NCI-H2171 treated with DMSO at 0.1 percent for 48 hours (cell line): ENCODE measurements at regions not wholly inside any gene's neighbourhood (a gene's known extent, or its start where the extent isn't known, plus 50 kb on each side); places are given as distances from the start of the nearest gene placed in this dataset.
"Not testable (repeated sequence)": the region's sequence is repeated elsewhere in the genome, so short reads cannot be mapped to it uniquely, and the experiment has no call there.

Experiments
- DNase-seq: peaks from one replicate; lab custom pipeline; 2025; lab: John Stamatoyannopoulos, UW

DNA sequence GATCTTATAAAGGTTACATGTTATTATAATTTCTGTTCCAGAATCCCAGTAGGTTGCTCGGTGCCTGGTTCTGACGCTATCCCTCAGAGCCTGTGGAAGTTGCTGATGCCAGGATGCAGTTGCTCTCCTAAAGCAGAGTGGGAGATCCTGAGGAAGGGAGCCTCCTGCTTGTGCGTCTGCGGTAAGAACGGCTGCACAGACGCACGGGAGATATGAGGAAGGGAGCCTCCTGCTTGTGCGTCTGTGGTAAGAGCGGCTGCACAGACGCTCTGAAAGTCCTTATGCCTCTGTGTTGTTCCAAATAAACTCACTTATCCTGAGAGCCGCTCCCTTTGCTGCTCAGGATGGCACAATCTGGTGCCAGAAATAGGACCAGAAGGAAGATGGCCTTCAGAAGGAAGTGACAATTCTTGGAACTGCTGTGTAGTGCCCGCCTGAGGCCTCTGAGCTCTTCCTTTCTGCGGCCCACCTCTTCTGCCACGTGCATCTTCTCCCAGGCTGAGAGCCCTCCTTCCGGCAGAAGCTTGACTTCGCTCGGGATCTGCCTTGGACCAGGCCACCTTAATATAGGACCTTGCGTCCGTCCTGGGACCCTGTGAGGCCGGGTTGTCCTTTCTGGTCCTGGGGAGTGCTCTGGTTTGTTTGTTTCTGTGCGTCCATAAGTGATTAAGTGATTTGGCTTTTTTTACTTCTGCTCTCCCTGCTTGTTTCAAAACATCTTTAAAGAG lies 89.5 kb downstream of the RTP5 start:
- no peak for DNase-seq

DNA sequence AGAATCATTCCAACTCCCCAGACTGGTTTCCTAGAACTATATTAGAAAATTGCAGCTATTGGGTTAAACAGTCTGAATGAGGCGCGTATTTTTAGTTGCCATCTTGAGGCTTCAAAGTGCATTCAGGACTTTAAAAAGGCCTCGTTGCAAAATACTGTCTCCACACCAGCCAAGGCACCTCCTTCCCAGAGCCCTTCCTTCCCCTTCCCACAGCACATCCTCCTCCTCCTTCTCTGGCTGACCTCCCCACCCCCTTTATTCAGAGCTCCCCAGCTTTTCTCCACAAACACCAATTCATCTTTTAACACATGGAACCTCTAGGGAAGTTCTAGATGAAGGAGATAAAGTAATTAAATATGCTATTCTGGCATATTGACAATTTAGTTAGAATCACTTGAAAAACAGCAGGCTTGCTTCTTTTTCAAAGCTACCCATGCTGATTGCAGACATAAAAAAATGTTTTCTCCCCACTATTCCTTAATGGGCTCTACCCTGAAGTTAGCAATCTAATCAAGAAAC lies 90.3 kb downstream of the RTP5 start:
- DNase-seq: no peak

DNA sequence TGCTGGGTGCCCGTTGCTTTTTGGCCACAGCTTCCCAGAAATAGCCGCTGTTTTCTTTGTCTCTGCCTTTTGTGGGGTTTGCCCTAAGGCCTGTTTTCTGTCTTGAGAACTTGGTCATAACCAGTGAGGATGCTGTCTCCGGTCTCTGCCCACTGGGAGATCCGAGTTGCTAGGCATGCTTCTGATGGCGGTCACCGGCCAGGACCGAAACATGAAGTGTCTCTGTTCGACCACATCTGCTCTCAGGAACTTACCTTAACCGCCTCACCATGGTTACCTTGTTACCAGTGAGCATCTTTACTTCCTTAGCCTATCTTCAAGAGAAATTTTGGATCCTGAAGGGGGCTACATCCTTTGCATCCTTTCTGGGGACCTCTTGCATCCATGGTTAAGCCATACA lies 91.9 kb downstream of the RTP5 start:
- no peak for DNase-seq

DNA sequence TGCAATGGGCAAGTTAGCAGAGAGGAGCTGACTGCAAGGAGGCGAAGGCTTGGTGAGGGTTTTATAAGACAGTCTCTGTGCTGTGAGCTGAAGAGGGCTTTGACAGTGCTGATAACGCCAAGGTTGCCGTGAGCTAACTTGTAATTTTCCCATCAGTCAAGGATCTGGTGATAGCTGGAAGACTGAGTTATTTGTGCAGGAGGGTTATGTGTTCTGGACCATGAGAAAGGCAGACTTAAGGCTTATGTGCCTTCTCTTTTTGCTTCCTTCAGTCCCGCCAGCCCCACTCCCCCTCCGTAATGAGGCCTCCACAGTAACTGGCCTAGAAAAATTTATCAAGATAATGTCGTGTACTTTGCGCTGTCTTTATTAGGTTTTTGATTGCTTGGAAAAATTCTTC lies 94.6 kb downstream of the RTP5 start:
- DNase-seq: no peak

DNA sequence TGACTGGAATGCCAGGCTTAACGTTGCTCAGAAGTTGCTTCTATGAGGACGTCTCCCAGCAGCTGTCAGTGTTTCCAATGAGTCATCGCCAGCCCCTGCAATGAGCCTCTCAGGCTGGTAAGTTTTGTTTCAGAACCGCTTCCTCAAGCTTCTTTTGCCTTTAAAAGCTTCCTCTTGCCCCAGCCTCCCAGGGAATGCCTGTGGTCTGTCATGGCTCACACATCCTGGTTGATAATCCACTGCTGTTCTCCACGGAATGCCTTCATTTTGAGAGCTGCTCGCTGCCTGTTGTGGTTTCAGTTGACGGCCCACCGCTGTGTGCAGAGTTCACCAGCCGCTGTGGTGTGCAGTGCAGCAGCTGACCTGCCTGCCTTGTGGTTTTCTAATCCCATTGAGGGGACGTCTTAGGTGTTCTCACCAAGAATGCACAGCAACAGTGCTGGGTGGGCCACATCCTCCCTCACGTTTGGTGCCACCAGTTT lies 96.4 kb downstream of the RTP5 start:
- no peak for DNase-seq

DNA sequence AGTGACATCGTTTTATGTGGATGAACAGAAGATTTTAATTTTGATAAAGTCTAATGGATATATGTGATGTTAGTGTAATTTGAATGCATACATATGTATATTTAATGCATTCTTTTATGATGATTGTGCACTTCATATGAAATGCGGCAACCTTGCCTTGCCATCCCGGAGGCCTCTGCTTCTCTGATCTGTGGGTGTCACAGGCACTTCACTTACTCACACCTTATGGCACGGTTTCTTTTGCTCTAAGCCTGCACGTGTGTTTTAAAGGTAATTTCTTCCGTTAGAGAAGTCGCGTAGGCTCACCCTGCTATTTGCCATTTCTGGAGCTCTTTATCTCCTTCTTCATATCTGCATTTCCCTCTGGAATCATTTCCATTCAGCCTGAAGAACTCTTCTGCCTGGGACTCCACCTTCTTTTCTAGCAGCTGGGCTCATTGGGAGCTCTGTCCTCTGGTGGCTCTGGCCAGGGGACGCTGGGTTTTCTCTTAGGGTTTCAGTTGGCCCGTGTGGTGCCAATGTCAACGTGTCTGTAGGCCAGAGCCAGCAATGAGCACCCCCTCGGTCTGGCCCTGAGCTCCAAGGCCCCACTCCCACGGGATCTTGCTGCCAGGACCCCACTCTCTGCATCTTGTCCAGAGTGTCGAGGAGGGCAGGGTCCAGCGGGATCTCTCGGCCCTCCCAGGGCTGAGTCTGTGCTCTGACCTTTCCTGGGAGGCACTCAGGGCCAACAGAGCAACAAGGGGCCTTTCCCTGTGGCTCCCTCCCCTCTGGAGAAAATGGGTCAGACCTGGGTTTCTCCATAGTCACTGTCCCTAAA lies 97.3 kb downstream of the RTP5 start:
- DNase-seq: no peak

DNA sequence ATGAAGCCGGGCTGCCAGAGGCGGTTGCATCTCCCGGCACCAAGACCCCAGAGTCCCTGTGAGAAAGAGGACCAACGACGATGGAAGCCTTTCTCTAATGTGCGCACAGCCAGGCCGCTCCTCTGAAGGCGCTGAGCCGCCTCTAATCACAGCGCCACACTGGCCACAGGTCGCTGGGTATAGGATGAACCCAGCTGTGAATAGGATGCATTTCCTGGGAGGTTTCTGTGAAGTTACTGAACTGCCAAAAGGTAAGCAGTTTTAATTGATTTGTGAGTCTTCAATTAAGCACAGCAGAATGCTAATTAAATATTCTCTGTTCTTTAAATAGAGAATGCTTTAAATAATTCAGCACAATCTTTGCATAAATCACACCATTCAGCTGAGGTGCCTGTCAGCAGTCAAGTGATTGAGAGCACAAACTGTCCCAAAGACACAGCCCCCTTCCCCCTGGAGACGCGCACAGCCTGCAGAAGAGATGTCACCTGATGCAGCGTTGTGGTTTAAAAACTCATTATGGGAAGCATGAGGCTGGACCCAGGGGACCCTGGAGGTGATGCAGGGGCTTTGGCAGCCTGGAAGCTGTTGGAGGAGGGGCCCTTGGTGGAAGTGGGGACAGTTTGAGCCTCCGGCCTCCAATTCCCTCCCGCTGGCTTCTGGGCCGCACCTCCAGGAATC lies 98.1 kb downstream of the RTP5 start:
- peak; percentile 39 for DNase-seq

DNA sequence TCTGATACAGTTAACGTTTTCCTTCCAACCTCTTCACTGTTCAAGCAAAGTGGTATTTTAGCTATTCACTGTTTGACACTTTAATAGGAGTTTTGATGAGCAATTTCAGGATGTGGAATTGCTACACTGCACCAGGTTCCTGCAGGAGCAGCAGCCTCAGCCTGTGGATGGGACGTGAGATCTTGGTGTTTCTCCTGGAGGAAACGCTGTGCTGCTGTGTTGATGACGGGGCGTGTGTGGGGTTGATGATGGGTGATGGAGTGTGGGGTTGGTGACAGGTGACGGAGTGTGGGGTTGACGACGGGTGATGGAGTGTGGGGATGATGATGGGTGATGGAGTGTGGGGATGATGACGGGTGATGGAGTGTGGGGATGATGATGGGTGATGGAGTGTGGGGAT lies 98.9 kb downstream of the RTP5 start:
- no peak for DNase-seq

DNA sequence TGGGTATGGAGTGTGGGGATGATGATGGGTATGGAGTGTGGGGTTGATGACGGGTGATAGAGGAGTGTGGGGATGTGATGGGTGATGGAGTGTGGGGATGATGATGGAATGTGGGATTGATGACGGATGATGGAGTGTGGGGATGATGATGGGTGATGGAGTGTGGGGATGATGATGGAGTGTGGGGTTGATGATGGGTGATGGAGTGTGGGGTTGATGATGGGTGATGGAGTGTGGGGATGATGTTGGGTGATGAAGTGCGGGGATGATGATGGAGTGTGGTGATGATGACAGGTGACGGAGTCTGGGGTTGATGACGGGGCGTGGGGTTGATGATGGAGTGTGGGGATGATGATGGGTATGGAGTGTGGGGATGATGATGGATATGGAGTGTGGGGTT lies 99.7 kb downstream of the RTP5 start:
- DNase-seq: not testable (repeated sequence)

DNA sequence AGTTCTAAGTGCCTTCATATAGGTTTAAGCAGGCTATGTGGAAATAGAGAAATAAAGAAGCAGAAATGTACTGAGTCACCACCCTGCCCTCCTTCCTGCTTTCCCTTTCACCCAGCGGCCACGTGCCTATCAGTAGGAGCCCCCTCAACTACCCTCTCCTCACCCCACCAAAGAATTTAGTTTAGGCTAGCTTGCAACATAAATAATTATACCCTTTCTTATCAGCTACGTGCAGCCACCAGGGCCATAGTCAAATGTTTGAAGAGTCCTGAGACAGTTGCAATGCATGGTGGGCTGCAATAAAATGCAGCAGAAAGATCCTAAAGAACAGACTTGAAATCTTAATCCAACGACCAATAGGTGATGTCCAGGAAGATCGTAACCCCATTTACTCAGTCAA lies 101.2 kb downstream of the RTP5 start:
- DNase-seq: no peak

DNA sequence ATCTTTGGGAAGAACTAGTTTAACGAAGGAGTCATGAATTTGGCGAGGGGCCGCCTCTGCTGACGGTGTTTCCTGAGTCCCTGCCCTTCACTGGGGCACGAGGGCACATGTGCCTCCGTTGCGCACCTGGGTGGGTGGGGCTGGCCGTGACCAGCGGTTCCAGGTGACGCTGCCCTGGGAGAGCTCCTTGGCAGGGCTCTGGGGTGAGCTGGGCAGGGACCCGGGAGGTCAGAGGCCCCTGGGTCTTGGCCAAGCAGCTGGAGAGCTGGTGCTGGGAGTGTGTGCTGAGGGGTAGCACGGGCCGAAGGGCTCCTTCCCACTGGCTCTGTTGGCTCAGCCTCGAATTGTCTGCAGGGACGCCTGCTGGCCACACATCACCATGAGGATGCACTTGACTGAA lies 104.6 kb downstream of the RTP5 start:
- no peak for DNase-seq

DNA sequence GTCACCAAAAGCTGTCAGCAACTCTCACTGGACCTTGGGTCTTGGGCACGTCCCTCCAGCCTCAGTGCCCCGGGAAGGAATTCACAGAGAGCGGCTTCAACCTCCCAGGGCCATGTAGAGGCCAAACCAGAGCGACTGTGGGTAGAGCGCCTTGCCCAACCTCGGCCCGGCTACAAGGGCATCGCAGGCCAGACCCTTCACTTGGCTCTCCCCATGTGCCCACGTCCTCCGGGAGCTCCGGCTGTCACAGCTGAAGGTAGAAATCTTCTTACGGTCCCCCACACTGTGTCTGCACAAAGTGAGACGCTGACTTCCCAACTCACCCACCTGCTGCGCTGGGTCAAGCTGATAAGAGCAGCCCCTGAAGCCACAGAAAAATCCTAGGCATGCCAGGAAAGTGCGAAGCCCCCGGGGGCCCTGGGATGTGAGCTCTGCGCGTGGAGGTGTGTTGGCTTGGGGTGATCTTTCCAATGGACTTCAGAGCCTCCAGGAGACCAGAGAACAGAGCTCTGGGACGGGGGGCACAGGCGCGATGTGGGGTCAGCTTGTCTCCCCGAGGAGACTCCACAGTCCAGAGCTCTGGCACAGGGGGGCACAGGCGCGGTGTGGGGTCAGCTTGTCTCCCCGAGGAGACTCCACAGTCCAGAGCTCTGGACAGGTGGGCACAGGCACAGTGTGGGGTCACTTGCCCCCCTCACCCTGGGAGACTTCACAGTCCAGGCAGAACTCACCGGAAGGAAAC lies 105.5 kb downstream of the RTP5 start:
- DNase-seq: no peak

DNA sequence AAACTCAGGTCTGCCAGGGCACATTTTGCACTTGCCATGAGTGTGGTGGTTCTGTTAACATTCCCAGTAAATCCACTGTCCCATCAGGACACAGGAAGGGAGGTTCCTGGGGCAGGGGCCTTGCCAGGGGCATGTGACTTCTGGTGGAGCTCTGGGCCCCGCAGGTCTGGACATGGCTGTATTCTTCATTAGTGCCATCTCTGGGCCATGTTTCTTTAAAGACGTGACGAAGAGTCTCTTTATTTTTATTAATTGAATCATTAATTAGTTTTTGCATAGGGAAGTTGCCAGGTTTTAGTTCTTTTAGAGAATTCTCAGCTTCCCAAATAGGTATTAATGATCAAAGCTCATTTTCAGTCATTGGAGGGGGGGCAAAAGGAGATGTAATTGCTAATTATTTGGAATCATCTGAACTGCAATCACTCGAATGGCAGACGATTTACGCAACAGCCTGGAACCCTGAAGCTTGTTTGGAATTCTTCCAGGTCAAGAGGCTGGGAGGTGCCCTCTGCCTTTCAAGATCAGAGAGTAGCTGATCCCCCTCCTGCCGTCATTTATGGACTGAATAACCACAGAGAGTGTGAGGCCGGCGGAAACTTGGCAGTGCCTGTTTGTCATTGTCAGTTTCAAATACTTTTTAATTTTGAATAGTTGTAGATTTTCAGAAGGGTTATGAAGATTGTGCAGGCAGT lies 106.2 kb downstream of the RTP5 start:
- no peak for DNase-seq

DNA sequence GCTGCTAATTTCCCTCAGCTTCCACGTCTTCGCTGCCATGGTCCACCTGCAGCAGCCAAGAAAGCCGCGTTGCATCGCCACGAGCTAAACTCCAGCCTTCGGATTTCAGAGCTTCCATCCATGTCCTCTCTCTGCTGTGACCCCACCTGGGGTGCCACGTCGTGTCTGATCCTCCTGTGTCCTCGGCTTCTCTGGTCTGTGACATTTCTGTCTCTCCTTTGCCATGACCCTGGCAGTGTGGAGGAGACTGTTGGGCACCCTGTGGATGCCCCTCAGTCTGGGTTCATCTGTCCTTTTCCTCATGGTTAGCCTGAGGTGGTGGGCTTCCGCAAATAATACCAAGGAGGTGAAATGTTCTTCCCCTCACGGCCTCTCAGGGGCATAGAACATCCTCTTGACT lies 106.8 kb downstream of the RTP5 start:
- DNase-seq: no peak

DNA sequence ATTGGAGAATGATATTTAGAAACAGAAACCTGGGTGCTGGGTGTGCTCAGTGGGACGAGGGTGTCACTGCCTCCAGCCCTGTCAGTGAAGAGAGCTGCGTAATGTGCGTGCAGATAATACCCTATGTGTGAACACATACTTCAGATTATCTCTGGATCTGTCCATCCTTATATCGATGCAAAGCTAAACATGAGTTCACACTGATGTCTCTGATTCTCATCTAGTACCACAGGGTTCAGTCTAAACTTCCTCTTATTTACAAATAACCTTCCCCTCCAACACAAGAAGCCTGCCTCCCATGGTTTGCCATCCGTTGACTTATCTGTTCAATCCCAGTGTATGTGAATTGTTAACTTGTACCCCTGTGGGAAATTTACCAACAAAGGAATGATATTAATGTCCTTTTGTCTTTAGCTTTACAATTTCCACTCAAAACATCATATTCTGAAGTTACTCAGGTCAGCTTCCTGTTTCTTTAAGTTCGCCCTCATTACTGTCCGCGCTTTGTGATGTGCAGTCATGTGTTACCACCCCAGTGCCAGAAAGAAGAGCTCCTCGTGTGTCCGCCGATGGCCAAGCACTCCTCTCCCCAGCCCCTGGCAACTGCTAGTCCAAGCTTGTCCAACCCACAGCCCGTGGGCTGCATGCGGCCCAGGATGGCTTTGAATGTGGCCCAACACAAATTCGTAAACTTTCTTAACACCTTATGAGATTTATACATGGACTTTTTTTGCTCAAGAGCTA lies 108.2 kb downstream of the RTP5 start:
- no peak for DNase-seq

DNA sequence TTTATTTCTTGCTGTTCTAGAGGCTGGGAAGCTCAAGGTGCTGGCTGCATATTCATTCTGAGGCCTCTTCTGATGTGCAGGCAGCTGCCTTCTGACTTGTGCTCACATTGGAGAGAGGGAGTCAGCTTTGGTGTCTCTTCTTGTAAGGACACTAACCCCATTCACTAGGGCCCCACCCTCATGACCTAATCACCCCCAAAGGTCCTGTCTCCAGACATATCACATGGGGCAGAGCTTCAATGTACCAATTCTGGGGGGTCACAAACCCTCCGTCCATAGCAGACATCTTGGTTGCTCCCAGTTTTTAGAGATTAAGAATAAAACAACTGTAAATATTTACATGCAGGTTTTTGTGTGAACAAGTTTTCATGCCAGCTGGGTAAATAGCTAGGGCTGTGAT lies 109.1 kb downstream of the RTP5 start:
- DNase-seq: no peak

DNA sequence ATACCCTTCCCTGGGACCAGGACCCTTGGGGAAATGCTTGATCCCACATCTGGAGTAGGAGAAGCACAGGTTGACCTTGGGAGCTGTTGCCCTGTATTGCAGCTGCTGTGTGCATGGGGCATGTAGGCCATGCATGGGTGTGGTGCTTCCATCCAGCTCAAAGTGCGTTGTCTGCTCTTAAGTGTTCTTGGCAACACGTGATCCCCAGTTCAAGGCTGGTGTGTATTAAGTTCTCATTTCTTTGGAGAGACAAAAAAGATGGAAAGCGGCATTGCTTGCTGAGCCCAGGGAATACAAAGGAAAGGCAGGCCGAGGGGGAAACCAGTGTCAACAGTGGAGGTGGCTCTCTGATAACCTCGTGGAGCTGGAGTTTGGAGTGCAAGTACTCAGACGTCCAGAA lies 110.7 kb downstream of the RTP5 start:
- DNase-seq: no peak

DNA sequence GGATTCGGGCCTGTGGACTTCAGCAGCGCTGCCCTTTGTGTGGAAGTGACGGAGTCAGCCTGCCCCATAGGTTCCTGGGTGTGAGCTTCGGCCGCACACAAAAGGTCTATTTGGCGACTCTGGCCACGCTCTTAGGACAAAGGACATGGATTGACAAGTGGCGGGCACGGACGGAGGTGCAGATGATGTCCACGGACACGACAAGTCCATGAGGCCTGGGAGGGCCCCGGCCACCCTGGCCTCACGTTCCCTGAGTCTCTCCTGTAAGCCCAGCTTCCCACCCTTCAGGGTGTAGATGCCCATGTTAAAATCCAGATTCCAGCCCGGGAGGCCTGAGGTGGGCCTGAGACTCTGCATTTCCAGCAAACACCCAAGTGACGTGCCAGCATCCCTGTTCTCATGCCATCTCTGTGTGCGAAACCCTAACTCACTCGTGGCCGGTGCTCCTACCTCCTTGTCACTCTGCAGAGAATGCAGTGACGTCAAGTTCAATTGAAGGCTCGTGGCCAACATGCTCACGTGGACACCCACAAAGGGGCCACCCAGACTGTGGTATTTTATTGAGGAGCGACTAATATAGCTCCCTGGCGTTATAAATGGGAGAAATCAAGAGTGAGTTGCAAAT lies 111.7 kb downstream of the RTP5 start:
- DNase-seq: no peak

DNA sequence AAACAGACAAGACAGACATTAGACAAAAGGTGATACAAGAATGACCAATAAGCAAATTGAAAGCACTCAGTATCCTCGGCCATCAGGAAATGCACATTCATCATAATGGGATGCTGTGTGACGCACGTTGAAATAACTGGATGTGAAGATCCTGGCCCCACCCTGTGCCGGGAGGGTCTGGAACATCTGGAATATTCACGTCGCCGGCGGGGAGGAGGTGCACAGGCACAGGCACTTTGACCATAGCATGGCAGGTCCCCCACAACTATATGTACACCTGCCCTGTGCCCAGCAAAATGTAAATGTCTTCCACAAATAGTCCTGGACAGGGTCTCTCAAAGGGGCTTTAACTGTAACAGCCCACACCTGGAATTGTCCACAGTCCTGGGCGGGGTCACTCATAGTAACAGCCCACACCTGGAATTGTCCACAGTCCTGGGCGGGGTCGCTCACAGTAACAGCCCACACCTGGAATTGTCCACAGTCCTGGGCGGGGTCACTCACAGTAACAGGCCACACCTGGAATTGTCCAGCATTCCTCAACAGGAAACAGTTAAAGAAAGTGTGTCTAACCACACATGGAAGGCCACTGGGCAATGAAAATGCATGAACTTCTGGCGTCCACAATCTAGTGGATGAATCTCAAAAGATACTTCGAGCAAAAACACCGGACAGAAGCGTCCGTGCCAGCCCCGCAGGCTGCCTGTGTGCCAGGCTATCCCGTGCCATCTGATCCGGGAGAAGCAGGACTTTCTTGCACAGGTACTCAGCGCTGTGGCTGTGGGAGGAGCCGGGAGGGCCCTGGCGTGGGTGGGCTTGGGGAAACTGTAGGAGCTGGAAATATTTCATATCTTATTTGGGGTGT lies 113.4 kb downstream of the RTP5 start:
- DNase-seq: no peak
